PC-9 (cell line): ENCODE measurements at regions not wholly inside any gene's neighbourhood (a gene's known extent, or its start where the extent isn't known, plus 50 kb on each side); places are given as distances from the start of the nearest gene placed in this dataset.

Experiments used
- BruUV-seq: library from RNA; stranded (reverse); fragments of 400-500 nt; replicated peaks from 2 replicates; lab custom pipeline; 2021; lab: Mats Ljungman, UMichigan
- CTCF ChIA-PET: fragments of 300-600 bp; sonication (Branson Sonifier 250); formaldehyde crosslinking; loops from one replicate; lab custom pipeline; 2022; ENCODE audit warnings: antibody characterized with exemption; lab: Charles Lee
- POLR2A ChIA-PET: fragments of 300-600 bp; sonication (Branson Sonifier 250); formaldehyde crosslinking; loops from one replicate; lab custom pipeline; 2022; ENCODE audit warnings: antibody characterized with exemption; ENCODE audit not compliant: unreplicated experiment; lab: Charles Lee
- DNase-seq, 2 experiments: peaks; one replicate each; pipeline versions ENCODE4 v3.0.0 to v3.0.0-alpha.2; 2015 to 2022; ENCODE audit warnings: mixed read lengths in 1 of 2
- H2AFZ ChIP-seq: fragments of 200-600 bp; sonication (generic); 2 replicates; pipeline ENCODE4 v1.8.1; 2017; ENCODE audit warnings: antibody characterized with exemption
- H3F3A ChIP-seq: fragments of 200-600 bp; sonication (generic); 2 replicates; pipeline ENCODE4 v1.8.1; 2017; ENCODE audit warnings: antibody characterized with exemption, mild to moderate bottlenecking, low read depth; ENCODE audit not compliant: insufficient read depth
- H3K27ac ChIP-seq: fragments of 200-600 bp; sonication (generic); 2 replicates; pipeline ENCODE4 v1.6.1; 2016; ENCODE audit warnings: mixed run types
- H3K27me3 ChIP-seq: fragments of 200-600 bp; sonication (generic); 2 replicates; pipeline ENCODE4 v1.6.1; 2016; ENCODE audit warnings: low read depth, mixed run types; ENCODE audit not compliant: insufficient read depth
- H3K36me3 ChIP-seq: fragments of 200-600 bp; sonication (generic); 2 replicates; pipeline ENCODE4 v1.6.1; 2016; ENCODE audit warnings: low read depth, mixed run types
- H3K4me1 ChIP-seq: fragments of 200-600 bp; sonication (generic); replicated peaks from 2 replicates; pipeline ENCODE4 v1.6.1; 2016; ENCODE audit warnings: mixed run types; ENCODE audit not compliant: insufficient read depth
- H3K4me2 ChIP-seq: fragments of 200-600 bp; sonication (generic); 2 replicates; pipeline ENCODE4 v1.6.1; 2017; ENCODE audit warnings: mixed run types
- H3K4me3 ChIP-seq: fragments of 200-600 bp; sonication (generic); 2 replicates; pipeline ENCODE4 v1.6.1; 2016; ENCODE audit warnings: mixed run types
- H3K79me2 ChIP-seq: fragments of 200-600 bp; sonication (generic); 2 replicates; pipeline ENCODE4 v1.6.1; 2017; ENCODE audit warnings: low read depth, mixed run types
- H3K9me2 ChIP-seq: fragments of 200-600 bp; sonication (generic); 2 replicates; pipeline ENCODE4 v1.8.1; 2017; ENCODE audit warnings: mild to moderate bottlenecking; ENCODE audit not compliant: insufficient read depth
- H3K9me3 ChIP-seq: fragments of 200-600 bp; sonication (generic); 2 replicates; pipeline ENCODE4 v1.8.1; 2016; ENCODE audit warnings: low read depth; ENCODE audit not compliant: insufficient read depth
- H4K20me1 ChIP-seq: fragments of 200-600 bp; sonication (generic); 2 replicates; pipeline ENCODE4 v1.8.1; 2017; ENCODE audit not compliant: insufficient read depth
- EZH2 ChIP-seq: fragments of 200-600 bp; sonication (generic); IDR thresholded peaks from 2 replicates; pipeline ENCODE4 v1.8.0; 2017; ENCODE audit warnings: antibody characterized with exemption, low read depth
- intact Hi-C: fragments of 100-400 bp; cut with micrococcal nuclease; formaldehyde crosslinking; loops from one replicate; pipeline ENCODE4 v1.10.0; 2022; ENCODE audit not compliant: unreplicated experiment
- TF ChIP-seq, protein P1 (sequence below): fragments of 200-600 bp; sonication (generic); conservative IDR thresholded peaks from 2 replicates; pipeline ENCODE4 v1.6.1; 2017; ENCODE audit warnings: mixed run types, antibody characterized with exemption, mild to moderate bottlenecking, moderate library complexity

DNA sequence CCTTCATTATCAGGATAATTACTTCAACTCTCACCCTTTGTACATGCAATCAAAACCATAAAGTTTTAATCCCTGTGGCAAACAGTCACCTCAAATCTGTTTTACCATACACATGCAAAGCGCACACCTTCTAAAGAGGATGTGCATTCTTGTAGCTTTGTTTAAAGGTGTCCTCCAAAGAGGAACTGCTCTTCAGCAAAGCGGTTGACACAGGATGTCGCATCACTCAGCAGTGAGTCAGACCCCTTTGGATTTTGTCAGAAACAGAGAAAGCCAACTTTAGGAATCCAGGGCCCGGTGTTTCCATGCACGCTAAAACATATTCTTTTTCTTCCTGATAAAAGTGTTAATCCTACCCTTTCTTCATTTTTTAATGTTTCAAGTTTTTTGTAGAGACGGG is 268.3 kb upstream of the ARID1B start:
- intact Hi-C loops = no loop called here
- DNase-seq = no peak
- Histone ChIP-seq H3K27me3 (peaks cover 7% of the 10 kb centered on the region), H3K9me2 (no peaks in the 10 kb centered on the region), H3K4me1 (no peaks in the 10 kb centered on the region), H3K9me3 (no peaks in the 10 kb centered on the region), H3K79me2 (no peaks in the 10 kb centered on the region), H3F3A (no peaks in the 10 kb centered on the region), H3K4me2 (no peak overlapping the region), H3K36me3 (no peaks in the 10 kb centered on the region), H3K27ac (no peak overlapping the region), H4K20me1 (no peaks in the 10 kb centered on the region), H2AFZ (no peak overlapping the region), H3K4me3 (no peak overlapping the region)
- no peak for TF ChIP-seq EZH2
- TF ChIP-seq, protein P1, sequence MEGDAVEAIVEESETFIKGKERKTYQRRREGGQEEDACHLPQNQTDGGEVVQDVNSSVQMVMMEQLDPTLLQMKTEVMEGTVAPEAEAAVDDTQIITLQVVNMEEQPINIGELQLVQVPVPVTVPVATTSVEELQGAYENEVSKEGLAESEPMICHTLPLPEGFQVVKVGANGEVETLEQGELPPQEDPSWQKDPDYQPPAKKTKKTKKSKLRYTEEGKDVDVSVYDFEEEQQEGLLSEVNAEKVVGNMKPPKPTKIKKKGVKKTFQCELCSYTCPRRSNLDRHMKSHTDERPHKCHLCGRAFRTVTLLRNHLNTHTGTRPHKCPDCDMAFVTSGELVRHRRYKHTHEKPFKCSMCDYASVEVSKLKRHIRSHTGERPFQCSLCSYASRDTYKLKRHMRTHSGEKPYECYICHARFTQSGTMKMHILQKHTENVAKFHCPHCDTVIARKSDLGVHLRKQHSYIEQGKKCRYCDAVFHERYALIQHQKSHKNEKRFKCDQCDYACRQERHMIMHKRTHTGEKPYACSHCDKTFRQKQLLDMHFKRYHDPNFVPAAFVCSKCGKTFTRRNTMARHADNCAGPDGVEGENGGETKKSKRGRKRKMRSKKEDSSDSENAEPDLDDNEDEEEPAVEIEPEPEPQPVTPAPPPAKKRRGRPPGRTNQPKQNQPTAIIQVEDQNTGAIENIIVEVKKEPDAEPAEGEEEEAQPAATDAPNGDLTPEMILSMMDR = no peak
- ChIA-PET POLR2A (no interaction called here), CTCF (no interaction called here)
- no TSS peak for BruUV-seq

GRCh38 chr6:156508126-156508525 is 269.1 kb upstream of the ARID1B start:
- H3K4me1 ChIP-seq = no peaks in the 10 kb centered on the region
- no peak overlapping the region for H2AFZ ChIP-seq
- ChIA-PET POLR2A (no interaction called here), CTCF (no interaction called here)
- no peaks in the 10 kb centered on the region for H4K20me1 ChIP-seq
- intact Hi-C loops = no loop called here
- no peak overlapping the region for H3K27ac ChIP-seq
- TF ChIP-seq, protein P1 = no peak
- no peak for TF ChIP-seq EZH2
- H3K4me3 ChIP-seq = no peak overlapping the region
- H3K4me2 ChIP-seq = no peak overlapping the region
- no peaks in the 10 kb centered on the region for H3K79me2 ChIP-seq
- H3K27me3 ChIP-seq = peaks cover 7% of the 10 kb centered on the region
- H3K36me3 ChIP-seq = no peaks in the 10 kb centered on the region
- DNase-seq = no peak
- H3K9me2 ChIP-seq = no peaks in the 10 kb centered on the region
- no TSS peak for BruUV-seq
- no peaks in the 10 kb centered on the region for H3F3A ChIP-seq
- no peaks in the 10 kb centered on the region for H3K9me3 ChIP-seq

DNA sequence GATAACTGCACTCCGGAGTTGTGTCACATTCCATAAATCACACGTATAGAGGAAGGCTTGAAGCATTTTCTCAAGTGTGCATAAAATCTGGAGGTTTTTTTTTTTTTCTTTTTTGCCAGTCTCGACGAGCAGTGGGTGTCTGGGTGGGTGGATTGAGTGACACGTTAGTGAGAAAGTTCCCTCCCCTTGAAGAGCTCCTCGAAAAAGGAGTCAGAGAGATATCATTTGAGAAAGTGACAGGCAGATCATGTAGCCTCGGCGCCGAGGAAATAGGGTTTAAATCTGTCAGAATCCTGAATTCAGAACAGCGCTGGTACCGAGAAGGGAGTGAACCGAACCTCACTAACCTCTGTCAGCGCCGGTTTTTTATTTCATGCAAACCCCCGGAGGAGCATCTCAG is 269.5 kb upstream of the ARID1B start:
- Histone ChIP-seq H3K4me2 (no peak overlapping the region), H4K20me1 (no peaks in the 10 kb centered on the region), H3K9me3 (no peaks in the 10 kb centered on the region), H3K79me2 (no peaks in the 10 kb centered on the region), H3K27me3 (peaks cover 7% of the 10 kb centered on the region), H3K4me1 (no peaks in the 10 kb centered on the region), H2AFZ (no peak overlapping the region), H3K4me3 (no peak overlapping the region), H3K27ac (no peak overlapping the region), H3K36me3 (no peaks in the 10 kb centered on the region), H3F3A (no peaks in the 10 kb centered on the region), H3K9me2 (no peaks in the 10 kb centered on the region)
- TF ChIP-seq, protein P1 = no peak
- TF ChIP-seq EZH2 = no peak
- ChIA-PET CTCF (no interaction called here), POLR2A (no interaction called here)
- intact Hi-C loops = no loop called here
- DNase-seq = no peak
- BruUV-seq = no TSS peak
